ENCODE measurements at regions not wholly inside any gene's neighbourhood (a gene's known extent, or its start where the extent isn't known, plus 50 kb on each side); places are given as distances from the start of the nearest gene placed in this dataset.
A peak's percentile ranks its signal among the peaks of the same experiment; 100 is the strongest.

DNA sequence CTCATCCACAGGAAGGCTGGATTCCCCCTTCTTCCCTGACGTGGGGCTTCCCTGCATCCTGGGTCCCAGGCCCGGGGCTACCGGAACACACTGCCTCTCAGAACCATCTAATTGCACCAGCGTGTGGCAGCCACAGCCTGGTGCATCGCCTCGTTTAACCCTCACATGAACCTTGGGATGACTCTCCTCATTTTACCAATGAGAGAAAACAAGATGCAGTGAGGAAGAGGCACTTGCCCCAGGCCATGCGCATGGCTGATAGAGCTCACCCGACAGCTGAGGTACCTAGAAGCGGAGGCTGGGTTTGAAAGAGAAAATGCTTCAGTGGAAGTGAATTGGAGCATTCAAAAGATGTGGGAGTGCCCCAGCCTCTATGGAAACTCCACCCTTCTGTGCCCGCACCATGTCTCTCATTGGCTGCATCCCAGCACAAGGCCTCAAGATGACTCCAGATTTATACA lies 162.3 kb downstream of the KATNIP start:
- Mint-ChIP-seq H3K27me3 (no peaks in the 10 kb centered on the region), H3K9me3 (ENCODE audit: low read depth) (no peaks in the 10 kb centered on the region), H3K4me1 (ENCODE audit: low read depth) (peaks cover under 1% of the 10 kb centered on the region), H3K27ac (peak overlapping the region; percentile 27), H3K4me3 (ENCODE audit: low read depth) (no peak overlapping the region), H3K36me3 (ENCODE audit: insufficient read depth) (peaks cover 22% of the 10 kb centered on the region)
- TF ChIP-seq, protein P1, sequence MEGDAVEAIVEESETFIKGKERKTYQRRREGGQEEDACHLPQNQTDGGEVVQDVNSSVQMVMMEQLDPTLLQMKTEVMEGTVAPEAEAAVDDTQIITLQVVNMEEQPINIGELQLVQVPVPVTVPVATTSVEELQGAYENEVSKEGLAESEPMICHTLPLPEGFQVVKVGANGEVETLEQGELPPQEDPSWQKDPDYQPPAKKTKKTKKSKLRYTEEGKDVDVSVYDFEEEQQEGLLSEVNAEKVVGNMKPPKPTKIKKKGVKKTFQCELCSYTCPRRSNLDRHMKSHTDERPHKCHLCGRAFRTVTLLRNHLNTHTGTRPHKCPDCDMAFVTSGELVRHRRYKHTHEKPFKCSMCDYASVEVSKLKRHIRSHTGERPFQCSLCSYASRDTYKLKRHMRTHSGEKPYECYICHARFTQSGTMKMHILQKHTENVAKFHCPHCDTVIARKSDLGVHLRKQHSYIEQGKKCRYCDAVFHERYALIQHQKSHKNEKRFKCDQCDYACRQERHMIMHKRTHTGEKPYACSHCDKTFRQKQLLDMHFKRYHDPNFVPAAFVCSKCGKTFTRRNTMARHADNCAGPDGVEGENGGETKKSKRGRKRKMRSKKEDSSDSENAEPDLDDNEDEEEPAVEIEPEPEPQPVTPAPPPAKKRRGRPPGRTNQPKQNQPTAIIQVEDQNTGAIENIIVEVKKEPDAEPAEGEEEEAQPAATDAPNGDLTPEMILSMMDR (IDR thresholded peaks at IDR 0.05; ENCODE audit: unreplicated experiment), result no peak
- DNase-seq (ENCODE audit: low spot score, unreplicated experiment), result no peak

DNA sequence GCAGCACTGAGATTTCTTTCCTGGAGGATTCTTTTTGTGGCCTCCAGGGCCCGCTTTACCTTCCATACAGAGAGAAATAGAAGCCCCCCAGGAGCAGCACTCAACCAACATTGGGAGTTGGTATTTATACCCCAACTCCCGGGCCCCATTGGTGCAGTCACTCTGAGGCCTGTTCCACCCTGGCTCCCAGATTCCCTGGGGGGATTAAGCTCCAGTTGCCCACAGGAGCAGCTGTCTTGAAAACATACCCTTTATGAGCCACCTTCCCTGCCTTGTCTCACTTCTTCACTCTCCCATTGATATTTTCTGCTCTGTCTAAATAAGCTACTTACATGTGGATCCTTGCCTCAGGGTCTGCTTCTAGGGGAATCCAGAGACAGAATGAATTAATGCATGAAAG lies 167.8 kb downstream of the KATNIP start:
- Mint-ChIP-seq H3K4me3 (ENCODE audit: low read depth) (no peak overlapping the region), H3K4me1 (ENCODE audit: low read depth) (peaks cover 20% of the 10 kb centered on the region), H3K36me3 (ENCODE audit: insufficient read depth) (peaks cover 17% of the 10 kb centered on the region), H3K9me3 (ENCODE audit: low read depth) (no peaks in the 10 kb centered on the region), H3K27ac (peak overlapping the region; percentile 96), H3K27me3 (no peaks in the 10 kb centered on the region)
- TF ChIP-seq, protein P1 (IDR thresholded peaks at IDR 0.05; ENCODE audit: unreplicated experiment), result no peak
- DNase-seq (ENCODE audit: low spot score, unreplicated experiment), result no peak

DNA sequence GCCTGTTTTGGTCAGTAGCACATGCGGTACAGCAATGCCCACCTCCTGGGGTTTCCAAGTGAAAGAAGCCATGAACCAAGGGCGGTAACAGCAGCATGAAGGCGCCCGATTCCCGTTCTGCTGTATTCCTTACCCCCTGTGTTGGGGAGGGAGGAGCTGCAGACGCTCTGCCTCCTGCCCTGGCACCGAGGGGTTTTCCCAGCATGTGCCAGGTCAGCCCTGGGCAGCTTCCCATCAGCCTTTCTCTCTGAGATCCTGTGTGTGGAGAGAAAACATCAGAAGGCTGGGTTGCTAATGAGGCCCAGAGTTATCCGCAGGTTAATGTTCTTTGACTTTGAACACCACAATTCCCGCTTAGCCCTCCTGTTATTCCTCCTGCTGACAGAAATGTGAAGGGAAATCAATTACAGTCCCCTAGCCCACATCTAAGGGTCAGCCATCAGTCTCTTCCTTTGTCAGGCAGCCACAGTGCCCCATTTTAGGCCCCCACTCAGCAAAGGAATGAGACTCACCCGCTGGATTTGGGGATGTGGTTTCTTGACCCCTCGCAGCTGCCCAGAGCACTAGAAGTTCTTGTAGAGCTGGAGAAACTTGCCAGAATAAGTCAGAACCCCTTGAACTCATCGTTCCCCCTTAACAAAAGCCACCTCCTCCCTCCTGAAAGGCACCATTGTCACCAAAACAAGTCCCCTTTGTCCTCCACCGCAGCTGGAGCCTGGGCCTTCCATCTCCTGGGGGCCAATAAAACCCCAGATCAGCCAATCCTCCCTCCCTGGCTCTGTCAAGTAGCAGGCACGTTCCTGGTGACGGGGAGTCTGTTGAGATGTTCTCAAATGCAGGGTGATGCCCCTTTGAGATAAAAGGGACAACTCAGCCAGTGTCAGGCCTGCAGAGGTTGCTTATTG lies 168.5 kb downstream of the KATNIP start:
- H3K9me3 Mint-ChIP-seq (ENCODE audit: low read depth), result no peaks in the 10 kb centered on the region
- TF ChIP-seq, protein P1 (IDR thresholded peaks at IDR 0.05; ENCODE audit: unreplicated experiment), result no peak
- peak overlapping the region; percentile 96 for H3K27ac Mint-ChIP-seq
- H3K27me3 Mint-ChIP-seq, result no peaks in the 10 kb centered on the region
- peaks cover 16% of the 10 kb centered on the region for H3K36me3 Mint-ChIP-seq (ENCODE audit: insufficient read depth)
- H3K4me1 Mint-ChIP-seq (ENCODE audit: low read depth), result peaks cover 20% of the 10 kb centered on the region
- peak overlapping the region; percentile 24 for H3K4me3 Mint-ChIP-seq (ENCODE audit: low read depth)
- DNase-seq (ENCODE audit: low spot score, unreplicated experiment), result no peak

DNA sequence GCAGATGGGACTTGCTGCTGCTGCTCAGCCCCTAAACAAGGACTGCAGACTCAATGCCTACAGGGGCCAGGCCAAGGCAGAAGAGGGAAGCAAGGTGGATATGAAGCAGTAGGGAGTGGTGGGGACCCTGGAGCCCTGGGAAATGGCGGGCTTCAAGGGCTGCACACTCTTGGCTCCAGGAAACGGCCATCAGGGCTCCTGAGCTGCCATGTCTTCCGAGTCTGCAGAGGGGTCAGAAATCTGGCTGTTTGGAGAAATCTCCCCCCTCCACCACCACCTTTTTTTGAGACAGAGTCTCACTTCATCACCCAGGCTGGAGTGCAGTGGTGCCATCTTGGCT lies 169.1 kb downstream of the KATNIP start:
- H3K27me3 Mint-ChIP-seq, result no peaks in the 10 kb centered on the region
- H3K4me3 Mint-ChIP-seq (ENCODE audit: low read depth), result peak overlapping the region; percentile 24
- H3K9me3 Mint-ChIP-seq (ENCODE audit: low read depth), result no peaks in the 10 kb centered on the region

DNA sequence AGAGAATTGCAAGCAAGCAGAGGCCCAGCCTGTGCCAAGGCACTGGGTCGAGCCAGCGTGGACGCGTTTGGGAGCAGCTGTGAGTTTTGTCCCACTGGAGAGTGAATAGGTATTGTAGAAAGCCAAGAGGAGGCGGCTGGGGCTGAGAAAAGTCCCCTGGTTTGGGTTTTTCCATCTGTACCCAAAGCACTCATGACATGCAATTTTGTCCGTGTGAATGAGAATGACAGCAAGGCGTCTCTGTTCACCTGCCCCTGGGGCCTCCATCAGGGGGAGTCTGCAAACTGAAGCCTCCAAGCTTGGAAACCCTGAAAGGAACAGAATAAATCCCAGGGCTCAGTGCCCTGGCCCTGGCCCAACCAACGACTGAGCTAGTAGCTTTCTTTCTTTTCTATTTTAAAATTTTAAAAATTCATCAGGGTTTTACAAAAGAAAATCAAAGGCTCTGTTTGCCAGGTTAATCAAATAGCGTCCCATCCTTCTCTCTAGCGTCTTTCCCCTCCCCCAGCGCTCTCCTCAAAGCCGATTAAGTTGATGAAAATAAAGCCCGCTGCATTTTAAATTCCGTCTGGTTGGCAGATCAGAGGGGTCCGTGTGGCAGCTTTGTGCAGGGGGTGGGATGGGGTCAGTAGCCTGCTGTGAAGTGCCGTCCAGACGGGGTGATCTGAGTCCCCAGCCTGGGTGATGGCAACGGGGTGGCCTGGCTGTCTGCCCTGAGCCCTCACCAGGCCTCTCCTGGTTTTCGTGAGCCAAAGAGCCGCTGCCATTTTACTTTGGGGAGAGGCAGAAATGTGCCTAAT lies 171.0 kb downstream of the KATNIP start:
- DNase-seq (ENCODE audit: low spot score, unreplicated experiment), result no peak
- Mint-ChIP-seq H3K27ac (peak overlapping the region; percentile 41), H3K4me3 (ENCODE audit: low read depth) (no peak overlapping the region), H3K36me3 (ENCODE audit: insufficient read depth) (peaks cover 14% of the 10 kb centered on the region), H3K9me3 (ENCODE audit: low read depth) (no peaks in the 10 kb centered on the region), H3K4me1 (ENCODE audit: low read depth) (peaks cover 20% of the 10 kb centered on the region), H3K27me3 (no peaks in the 10 kb centered on the region)
- TF ChIP-seq, protein P1 (IDR thresholded peaks at IDR 0.05; ENCODE audit: unreplicated experiment), result no peak

More for the DNA sequence above, 169.1 kb downstream of the KATNIP start:
- Mint-ChIP-seq H3K36me3 (ENCODE audit: insufficient read depth) (peaks cover 16% of the 10 kb centered on the region), H3K27ac (peak overlapping the region; percentile 96), H3K4me1 (ENCODE audit: low read depth) (peaks cover 20% of the 10 kb centered on the region)
- TF ChIP-seq, protein P1 (IDR thresholded peaks at IDR 0.05; ENCODE audit: unreplicated experiment), result no peak
- DNase-seq (ENCODE audit: low spot score, unreplicated experiment), result no peak

Measured in progenitor cell of endocrine pancreas (in vitro differentiated cells).